Cardiac fibroblast (primary cell): ENCODE measurements at regions not wholly inside any gene's neighbourhood (a gene's known extent, or its start where the extent isn't known, plus 50 kb on each side); places are given as distances from the start of the nearest gene placed in this dataset.

Experiments
- DNase-seq, 2 donors: peaks; one replicate each; pipeline versions ENCODE4 v3.0.0 to v3.0.0-alpha.2; 2010; ENCODE audit warnings: low read depth in 2 of 2
- H3K4me3 ChIP-seq, 2 donors: replicated peaks in 1 of 2; 1 replicate in 1 of 2; 2 replicates in 1 of 2; pipeline ENCODE4 v1.5.1; 2011; ENCODE audit warnings: low read depth in 2 of 2, low read length in 2 of 2, mild to moderate bottlenecking in 2 of 2, moderate library complexity in 1 of 2
- CTCF ChIP-seq: IDR thresholded peaks from one replicate; pipeline ENCODE4 v1.5.1; 2011; ENCODE audit warnings: low read depth, mild to moderate bottlenecking, low read length, inconsistent platforms

DNA sequence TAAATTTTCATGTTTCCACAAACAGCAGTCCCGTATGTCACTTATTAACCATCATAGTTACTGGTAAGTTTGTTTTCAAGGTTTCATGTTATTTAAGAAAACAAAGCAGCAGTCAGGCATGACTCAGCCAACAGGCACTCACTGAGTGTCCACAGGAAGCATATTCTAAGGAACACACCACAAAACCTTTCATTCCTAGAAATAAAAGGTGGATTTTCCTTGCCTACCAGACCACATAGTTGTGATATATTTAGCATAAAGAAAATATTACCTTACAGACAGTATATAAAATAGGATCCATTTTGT lies 143.3 kb upstream of the AVPR1A start:
- no peak for TF ChIP-seq CTCF
- H3K4me3 ChIP-seq = no peak overlapping the region
- DNase-seq = peak; percentile 39 to 92

DNA sequence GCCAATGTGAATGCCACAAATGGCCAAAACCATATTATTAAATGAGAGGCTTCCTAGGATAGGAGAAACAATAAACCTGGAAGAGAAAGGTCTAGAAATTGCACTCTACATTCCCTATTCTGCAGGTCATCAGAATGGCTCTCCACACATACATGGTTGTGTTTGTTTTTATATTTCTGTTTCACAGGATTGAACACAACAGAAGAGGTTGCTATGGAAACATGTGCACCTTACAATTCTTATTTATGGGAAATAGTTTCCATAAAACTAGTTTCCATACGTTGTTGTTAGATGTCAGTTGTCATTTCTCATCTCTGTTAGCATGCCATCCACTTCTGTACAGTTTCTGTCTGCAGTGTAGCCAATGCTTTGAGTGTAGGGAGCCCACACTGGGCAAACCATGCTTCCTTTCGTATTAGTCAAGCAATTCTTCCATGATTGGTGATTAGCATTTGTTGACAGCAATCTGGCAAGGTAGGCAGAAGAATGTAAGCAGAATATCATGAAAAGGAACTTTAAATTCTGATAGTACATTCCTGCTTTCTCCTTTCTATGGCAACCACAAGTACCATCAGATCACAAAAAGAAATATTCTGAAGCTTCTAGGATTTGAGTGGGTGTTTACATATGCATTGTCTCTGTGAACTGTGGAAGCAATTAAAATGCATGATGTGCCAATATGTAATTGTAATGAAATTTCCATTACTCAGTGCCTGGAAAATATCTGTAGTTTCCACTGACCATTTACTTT lies 141.6 kb upstream of the AVPR1A start:
- no peak for TF ChIP-seq CTCF
- no peak for DNase-seq
- no peak overlapping the region for H3K4me3 ChIP-seq

DNA sequence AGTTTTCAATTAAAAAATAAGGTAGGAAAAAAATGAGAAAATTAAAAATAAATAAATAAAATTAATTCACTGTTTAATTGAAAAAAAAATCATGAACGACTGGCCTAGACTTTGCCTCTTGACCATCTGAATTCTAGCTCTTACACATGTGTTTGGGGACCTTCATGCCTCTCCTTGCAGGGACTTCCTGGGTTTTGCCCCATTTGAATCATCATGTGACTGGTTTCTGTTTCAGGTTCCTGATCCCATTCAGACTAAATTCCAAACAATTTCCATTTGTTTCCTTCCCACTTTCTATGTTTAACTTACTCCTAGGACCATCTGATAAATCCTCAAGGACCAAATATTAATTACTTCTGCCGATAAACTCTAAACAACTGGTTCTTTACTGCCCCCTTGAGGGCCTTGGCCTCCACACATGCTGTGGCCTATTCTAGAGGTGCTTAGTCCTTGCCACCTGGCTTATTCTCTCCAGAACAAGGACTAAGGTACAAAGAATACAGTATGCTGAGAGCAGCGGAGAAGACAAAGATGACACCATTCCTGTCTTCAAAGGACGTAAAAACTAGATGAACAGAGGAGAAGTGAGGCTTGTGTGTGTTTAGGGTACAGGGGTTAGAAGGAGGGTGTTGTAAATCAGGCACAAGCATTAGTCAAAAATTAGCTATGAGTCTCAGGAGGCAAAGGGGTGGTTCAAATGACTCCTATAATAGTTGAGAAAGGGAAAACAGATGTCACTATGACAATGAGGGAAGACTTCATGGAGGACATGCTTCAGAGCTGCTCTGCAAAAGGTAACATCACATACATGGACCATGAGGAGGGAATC lies 125.8 kb upstream of the AVPR1A start:
- H3K4me3 ChIP-seq = no peak overlapping the region
- TF ChIP-seq CTCF = peak; percentile 84
- DNase-seq = peak; percentile 12 to 57

- DNase-seq = no peak
- no peak for TF ChIP-seq CTCF
- no peak overlapping the region for H3K4me3 ChIP-seq
Observed at GRCh38 chr12:63266988-63267387, 116.0 kb upstream of the AVPR1A start.

DNA sequence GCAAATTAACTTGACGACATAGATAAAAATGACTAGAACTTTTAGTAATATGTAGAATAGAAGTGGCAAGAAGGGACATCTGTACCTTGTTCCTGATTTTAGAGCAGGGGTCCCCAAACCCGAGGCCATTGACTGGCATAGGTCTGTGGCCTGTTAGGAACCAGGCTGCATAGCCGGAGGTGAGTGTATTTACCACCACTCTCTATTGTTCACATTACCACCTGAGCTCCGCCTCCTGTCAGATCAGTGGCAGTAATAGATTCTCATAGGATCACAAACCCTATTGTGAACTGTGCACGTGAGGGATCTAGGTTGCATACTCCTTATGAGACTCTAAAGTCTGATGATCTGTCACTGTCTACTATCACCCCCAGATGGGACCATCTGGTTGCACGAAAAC lies 113.6 kb upstream of the AVPR1A start:
- TF ChIP-seq CTCF = no peak

DNA sequence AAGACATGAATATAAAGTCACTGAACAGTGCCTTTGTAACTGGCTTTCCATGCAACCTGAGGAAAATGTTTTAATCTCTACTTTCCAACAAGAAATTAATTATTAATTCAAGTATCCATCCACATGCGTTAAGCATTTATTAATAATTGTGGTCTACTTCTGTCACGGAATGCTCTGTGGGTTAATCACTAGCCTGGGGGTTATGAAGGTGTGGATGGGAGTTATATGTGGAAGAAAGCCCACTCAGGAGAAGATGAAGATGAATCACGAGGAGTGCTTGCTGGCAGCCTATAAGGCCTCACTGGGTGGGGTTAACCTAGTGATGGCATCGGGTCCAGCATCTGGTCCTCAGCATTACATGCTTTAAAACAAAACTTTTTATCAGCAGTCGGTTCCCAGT lies 99.5 kb upstream of the AVPR1A start:
- TF ChIP-seq CTCF = no peak
- no peak for DNase-seq
- H3K4me3 ChIP-seq = no peak overlapping the region

More for the DNA sequence above, 113.6 kb upstream of the AVPR1A start:
- no peak overlapping the region for H3K4me3 ChIP-seq
- DNase-seq = no peak
